ENCODE measurements at regions not wholly inside any gene's neighbourhood (a gene's known extent, or its start where the extent isn't known, plus 50 kb on each side); places are given as distances from the start of the nearest gene placed in this dataset.

- TF ChIP-seq CTCF (IDR thresholded peaks at IDR 0.05; ENCODE audit: low read depth, low read length, missing control alignments), result no peak
- no peak for DNase-seq (ENCODE audit: low read depth)
- no peak overlapping the region for H3K4me3 ChIP-seq (ENCODE audit: low read depth, low read length)
These were observed 294.3 kb upstream of the ZNF804A start for GRCh38 chr2:184304006-184304405.

DNA sequence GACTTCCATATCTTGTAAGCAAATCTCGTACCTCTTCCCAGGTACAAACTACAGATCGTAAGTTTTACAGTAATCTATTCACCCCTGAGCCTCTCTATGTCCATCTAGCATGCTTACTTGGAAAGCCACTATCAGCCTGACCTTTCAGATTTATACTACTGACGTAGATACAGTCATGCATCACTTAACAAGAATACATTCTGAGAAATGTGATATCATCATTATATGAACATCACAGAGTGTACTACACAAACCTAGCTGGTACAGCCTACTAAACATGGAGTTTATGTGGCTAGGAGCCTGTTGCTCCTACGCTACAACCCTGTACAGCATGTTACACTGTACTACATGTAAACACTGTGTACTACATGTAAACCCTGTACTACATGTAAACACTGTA lies 293.2 kb upstream of the ZNF804A start:
- H3K4me3 ChIP-seq (ENCODE audit: low read depth, low read length), result no peak overlapping the region
- no peak for DNase-seq (ENCODE audit: low read depth)
- no peak for TF ChIP-seq CTCF (IDR thresholded peaks at IDR 0.05; ENCODE audit: low read depth, low read length, missing control alignments)

DNA sequence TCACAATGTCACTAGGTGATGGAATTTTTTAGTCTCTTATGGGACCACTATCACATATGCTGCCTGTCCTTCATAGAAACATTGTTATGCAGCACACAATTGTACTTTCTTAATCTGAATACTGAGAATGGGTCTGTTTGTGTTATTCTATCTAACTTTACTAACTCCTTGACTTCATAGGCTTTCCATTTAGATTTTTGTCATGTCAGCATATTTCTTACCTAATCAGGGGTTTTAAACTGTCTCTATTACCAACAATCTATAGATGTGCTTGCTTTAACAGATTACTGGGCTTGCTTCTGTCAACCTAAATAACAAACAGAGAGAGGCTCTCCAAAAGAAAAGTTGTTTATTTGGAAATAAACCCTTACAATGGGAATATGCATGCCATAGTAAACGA lies 289.6 kb upstream of the ZNF804A start:
- H3K4me3 ChIP-seq (ENCODE audit: low read depth, low read length), result no peak overlapping the region
- no peak for DNase-seq (ENCODE audit: low read depth)
- TF ChIP-seq CTCF (IDR thresholded peaks at IDR 0.05; ENCODE audit: low read depth, low read length, missing control alignments), result no peak

DNA sequence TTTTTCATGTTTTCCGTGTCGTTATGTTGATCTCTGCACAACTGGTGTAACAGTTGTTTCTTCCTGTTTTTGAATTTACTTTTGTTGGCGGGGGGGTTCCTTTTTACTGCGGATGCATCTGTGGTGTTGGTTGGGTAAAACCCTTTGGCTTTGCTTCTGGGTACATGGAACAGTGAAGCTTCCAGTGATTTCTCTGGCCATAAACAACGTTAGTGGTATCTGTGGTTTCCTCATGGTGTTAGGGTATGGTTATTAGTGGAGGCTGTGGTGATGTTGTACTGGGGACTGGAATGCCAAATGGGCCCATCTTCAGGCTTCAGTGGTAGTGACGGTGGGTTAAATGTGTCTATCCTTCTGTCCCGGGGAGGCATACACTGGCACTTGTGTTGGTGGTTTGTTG lies 285.4 kb upstream of the ZNF804A start:
- no peak overlapping the region for H3K4me3 ChIP-seq (ENCODE audit: low read depth, low read length)
- no peak for DNase-seq (ENCODE audit: low read depth)
- TF ChIP-seq CTCF (IDR thresholded peaks at IDR 0.05; ENCODE audit: low read depth, low read length, missing control alignments), result no peak

DNA sequence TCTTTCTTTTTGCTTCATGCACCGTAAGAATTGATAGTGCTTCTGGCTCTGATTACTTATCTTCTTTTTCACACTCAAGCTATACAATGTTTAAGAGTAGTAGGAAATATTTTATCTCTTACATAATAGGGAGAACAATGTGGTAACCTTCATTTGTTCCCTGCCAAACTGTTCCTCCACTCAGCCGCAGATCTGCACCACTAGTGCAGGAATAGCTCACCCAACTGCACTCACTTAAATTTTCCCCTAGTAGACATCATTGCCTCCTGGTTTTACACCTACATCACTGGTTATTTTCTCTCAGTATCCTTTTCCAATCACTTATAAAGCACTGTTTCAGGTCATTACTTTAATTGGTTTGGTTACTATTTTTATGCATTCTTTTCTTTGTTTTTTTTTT lies 283.5 kb upstream of the ZNF804A start:
- DNase-seq (ENCODE audit: low read depth), result no peak
- no peak for TF ChIP-seq CTCF (IDR thresholded peaks at IDR 0.05; ENCODE audit: low read depth, low read length, missing control alignments)
- H3K4me3 ChIP-seq (ENCODE audit: low read depth, low read length), result no peak overlapping the region

DNA sequence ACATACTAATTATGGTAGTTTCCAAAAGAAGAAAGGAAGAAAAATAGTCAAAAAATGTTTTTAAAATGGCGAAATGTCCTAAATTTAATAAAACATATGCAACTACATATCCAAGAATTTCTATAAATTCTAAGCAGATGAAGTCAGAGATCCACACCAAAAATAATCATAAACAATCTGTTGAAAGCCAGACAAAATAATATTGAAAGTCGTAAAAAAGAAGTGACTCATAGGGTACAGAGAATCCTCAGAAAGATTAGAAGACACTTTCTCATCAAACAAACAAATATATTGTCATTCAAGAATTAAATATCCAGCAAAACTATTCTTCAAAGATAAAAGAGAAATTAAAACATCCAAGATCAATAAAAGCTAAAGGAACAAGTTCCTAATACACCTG lies 281.4 kb upstream of the ZNF804A start:
- DNase-seq (ENCODE audit: low read depth), result no peak
- no peak overlapping the region for H3K4me3 ChIP-seq (ENCODE audit: low read depth, low read length)
- no peak for TF ChIP-seq CTCF (IDR thresholded peaks at IDR 0.05; ENCODE audit: low read depth, low read length, missing control alignments)

DNA sequence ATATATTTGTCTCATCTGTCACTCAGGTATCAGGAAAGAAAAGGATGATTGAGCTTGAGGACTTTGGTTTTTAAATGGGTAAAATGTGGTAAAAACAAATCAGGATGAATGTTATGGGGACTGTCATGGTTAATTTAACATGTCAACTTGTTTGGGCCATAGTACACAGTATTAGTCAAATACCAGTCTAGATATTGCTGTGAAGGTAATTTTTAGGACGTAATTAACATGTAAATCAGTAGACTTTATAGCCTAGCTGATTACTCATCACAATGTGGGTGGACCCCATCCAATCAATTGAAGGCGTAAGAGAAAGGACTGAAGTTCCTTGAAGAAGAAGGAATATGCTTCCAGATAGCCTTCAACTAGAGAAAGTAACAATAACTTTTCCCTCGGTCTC lies 275.7 kb upstream of the ZNF804A start:
- DNase-seq (ENCODE audit: low read depth), result no peak
- no peak for TF ChIP-seq CTCF (IDR thresholded peaks at IDR 0.05; ENCODE audit: low read depth, low read length, missing control alignments)
- no peak overlapping the region for H3K4me3 ChIP-seq (ENCODE audit: low read depth, low read length)
